ENCODE measurements at regions not wholly inside any gene's neighbourhood (a gene's known extent, or its start where the extent isn't known, plus 50 kb on each side); places are given as distances from the start of the nearest gene placed in this dataset.

- Histone ChIP-seq H3K9ac (ENCODE audit: low read length) (no peak overlapping the region), H3K4me3 (ENCODE audit: insufficient read depth, low read length, poor library complexity, severe bottlenecking) (no peak overlapping the region), H3K4me2 (ENCODE audit: low read depth, low read length, poor library complexity, severe bottlenecking) (no peak overlapping the region), H2AFZ (ENCODE audit: low read depth, low read length, severe bottlenecking) (no peak overlapping the region), H3F3A (ENCODE audit: insufficient read depth) (no peaks in the 10 kb centered on the region), H3K36me3 (ENCODE audit: low read length) (no peaks in the 10 kb centered on the region), H3K79me2 (ENCODE audit: insufficient read depth, low read length) (no peaks in the 10 kb centered on the region), H4K20me1 (ENCODE audit: low read depth, low read length) (no peaks in the 10 kb centered on the region), H3K9me3 (ENCODE audit: insufficient read depth, low read length) (no peaks in the 10 kb centered on the region), H3K27me3 (ENCODE audit: low read length) (no peaks in the 10 kb centered on the region), H3K9me2 (replicated peaks; ENCODE audit: insufficient read depth, low read length) (no peaks in the 10 kb centered on the region), H3K27ac (ENCODE audit: low read depth, low read length) (no peak overlapping the region)
- no peak for TF ChIP-seq EZH2phosphoT487 (conservative IDR thresholded peaks at IDR 0.05; ENCODE audit: low read length)
- no peak for TF ChIP-seq CTCF (IDR thresholded peaks at IDR 0.05; ENCODE audit: insufficient read depth, low read length, poor library complexity, severe bottlenecking)
Observed at GRCh38 chr18:24603151-24603550, 142.7 kb downstream of the HRH4 start.

GRCh38 chr18:24605444-24605843 is 145.0 kb downstream of the HRH4 start:
- TF ChIP-seq CTCF (IDR thresholded peaks at IDR 0.05; ENCODE audit: insufficient read depth, low read length, poor library complexity, severe bottlenecking): no peak
- no peaks in the 10 kb centered on the region for H3K36me3 ChIP-seq (ENCODE audit: low read length)
- H3K4me2 ChIP-seq (ENCODE audit: low read depth, low read length, poor library complexity, severe bottlenecking): no peak overlapping the region
- no peaks in the 10 kb centered on the region for H3K79me2 ChIP-seq (ENCODE audit: insufficient read depth, low read length)
- H3K9me3 ChIP-seq (ENCODE audit: insufficient read depth, low read length): no peaks in the 10 kb centered on the region
- no peaks in the 10 kb centered on the region for H3F3A ChIP-seq (ENCODE audit: insufficient read depth)
- no peaks in the 10 kb centered on the region for H3K9me2 ChIP-seq (replicated peaks; ENCODE audit: insufficient read depth, low read length)
- H4K20me1 ChIP-seq (ENCODE audit: low read depth, low read length): no peaks in the 10 kb centered on the region
- no peaks in the 10 kb centered on the region for H3K27me3 ChIP-seq (ENCODE audit: low read length)
- H2AFZ ChIP-seq (ENCODE audit: low read depth, low read length, severe bottlenecking): no peak overlapping the region
- no peak overlapping the region for H3K9ac ChIP-seq (ENCODE audit: low read length)
- H3K4me3 ChIP-seq (ENCODE audit: insufficient read depth, low read length, poor library complexity, severe bottlenecking): no peak overlapping the region
- no peak overlapping the region for H3K27ac ChIP-seq (ENCODE audit: low read depth, low read length)

- H3K36me3 ChIP-seq (ENCODE audit: low read length): no peaks in the 10 kb centered on the region
- no peak overlapping the region for H3K4me2 ChIP-seq (ENCODE audit: low read depth, low read length, poor library complexity, severe bottlenecking)
- H3K4me3 ChIP-seq (ENCODE audit: insufficient read depth, low read length, poor library complexity, severe bottlenecking): no peak overlapping the region
- H3K9ac ChIP-seq (ENCODE audit: low read length): no peak overlapping the region
- H2AFZ ChIP-seq (ENCODE audit: low read depth, low read length, severe bottlenecking): no peak overlapping the region
- H3K27me3 ChIP-seq (ENCODE audit: low read length): no peaks in the 10 kb centered on the region
- no peaks in the 10 kb centered on the region for H3K9me2 ChIP-seq (replicated peaks; ENCODE audit: insufficient read depth, low read length)
- H3K27ac ChIP-seq (ENCODE audit: low read depth, low read length): no peak overlapping the region
- H3F3A ChIP-seq (ENCODE audit: insufficient read depth): no peaks in the 10 kb centered on the region
- no peaks in the 10 kb centered on the region for H4K20me1 ChIP-seq (ENCODE audit: low read depth, low read length)
- H3K9me3 ChIP-seq (ENCODE audit: insufficient read depth, low read length): no peaks in the 10 kb centered on the region
- TF ChIP-seq CTCF (IDR thresholded peaks at IDR 0.05; ENCODE audit: insufficient read depth, low read length, poor library complexity, severe bottlenecking): no peak
- TF ChIP-seq EZH2phosphoT487 (conservative IDR thresholded peaks at IDR 0.05; ENCODE audit: low read length): no peak
- H3K79me2 ChIP-seq (ENCODE audit: insufficient read depth, low read length): no peaks in the 10 kb centered on the region
Observed at GRCh38 chr18:24609254-24609653, 148.8 kb downstream of the HRH4 start.

GRCh38 chr18:24611075-24611474 is 150.6 kb downstream of the HRH4 start:
- TF ChIP-seq EZH2phosphoT487 (conservative IDR thresholded peaks at IDR 0.05; ENCODE audit: low read length) (no peak), CTCF (IDR thresholded peaks at IDR 0.05; ENCODE audit: insufficient read depth, low read length, poor library complexity, severe bottlenecking) (no peak)
- Histone ChIP-seq H4K20me1 (ENCODE audit: low read depth, low read length) (no peaks in the 10 kb centered on the region), H3K36me3 (ENCODE audit: low read length) (no peaks in the 10 kb centered on the region), H3K9ac (ENCODE audit: low read length) (no peak overlapping the region), H3F3A (ENCODE audit: insufficient read depth) (no peaks in the 10 kb centered on the region), H3K9me2 (replicated peaks; ENCODE audit: insufficient read depth, low read length) (no peaks in the 10 kb centered on the region), H3K27me3 (ENCODE audit: low read length) (no peaks in the 10 kb centered on the region), H3K79me2 (ENCODE audit: insufficient read depth, low read length) (no peaks in the 10 kb centered on the region), H3K27ac (ENCODE audit: low read depth, low read length) (no peak overlapping the region), H2AFZ (ENCODE audit: low read depth, low read length, severe bottlenecking) (no peak overlapping the region), H3K4me3 (ENCODE audit: insufficient read depth, low read length, poor library complexity, severe bottlenecking) (no peak overlapping the region), H3K4me2 (ENCODE audit: low read depth, low read length, poor library complexity, severe bottlenecking) (no peak overlapping the region), H3K9me3 (ENCODE audit: insufficient read depth, low read length) (no peaks in the 10 kb centered on the region)
